ENCODE measurements at regions not wholly inside any gene's neighbourhood (a gene's known extent, or its start where the extent isn't known, plus 50 kb on each side); places are given as distances from the start of the nearest gene placed in this dataset.

- no peak for FAIRE-seq
- DNase-seq (ENCODE audit: insufficient read length, low spot score), result no peak
Measured at GRCh38 chr5:97417986-97418385, 234.9 kb upstream of the RIOK2 start.

GRCh38 chr5:97418462-97418861, 235.4 kb upstream of the RIOK2 start:
- DNase-seq (ENCODE audit: insufficient read length, low spot score), result no peak
- no peak for TF ChIP-seq CTCF (IDR thresholded peaks at IDR 0.05; ENCODE audit: insufficient read depth, missing control alignments)
- FAIRE-seq, result no peak

More at GRCh38 chr5:97417986-97418385, 234.9 kb upstream of the RIOK2 start:
- no peak for TF ChIP-seq CTCF (IDR thresholded peaks at IDR 0.05; ENCODE audit: insufficient read depth, missing control alignments)

DNA sequence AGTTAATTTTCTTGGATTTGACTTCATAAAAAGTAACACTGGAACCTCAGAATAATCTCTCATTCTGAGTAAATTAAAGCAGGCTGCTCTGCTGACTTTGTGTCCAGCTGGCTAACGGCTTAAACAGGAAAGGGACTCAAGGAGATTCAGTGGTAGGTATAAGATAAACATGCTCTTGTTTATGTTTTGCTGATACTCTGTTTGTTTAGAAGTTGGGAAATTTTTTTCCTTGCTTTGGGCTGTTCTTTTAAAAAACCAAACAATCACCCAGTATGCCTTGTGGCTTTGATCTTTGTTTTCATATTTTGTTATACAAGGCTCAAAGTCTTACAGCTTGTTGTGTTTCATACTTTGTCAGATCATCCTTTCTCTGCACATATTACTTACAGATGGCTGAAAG, 237.6 kb upstream of the RIOK2 start:
- FAIRE-seq (no peak), DNase-seq (ENCODE audit: insufficient read length, low spot score) (no peak)
- TF ChIP-seq CTCF (IDR thresholded peaks at IDR 0.05; ENCODE audit: insufficient read depth, missing control alignments), result no peak

- no peak for FAIRE-seq
- no peak for DNase-seq (ENCODE audit: insufficient read length, low spot score)
- TF ChIP-seq CTCF (IDR thresholded peaks at IDR 0.05; ENCODE audit: insufficient read depth, missing control alignments), result no peak
Measured at GRCh38 chr5:97422678-97423077, 239.6 kb upstream of the RIOK2 start.

GRCh38 chr5:97425511-97425910, 242.5 kb upstream of the RIOK2 start:
- DNase-seq (ENCODE audit: insufficient read length, low spot score) (no peak), FAIRE-seq (no peak)
- peak; percentile 38 for TF ChIP-seq CTCF (IDR thresholded peaks at IDR 0.05; ENCODE audit: insufficient read depth, missing control alignments)

DNA sequence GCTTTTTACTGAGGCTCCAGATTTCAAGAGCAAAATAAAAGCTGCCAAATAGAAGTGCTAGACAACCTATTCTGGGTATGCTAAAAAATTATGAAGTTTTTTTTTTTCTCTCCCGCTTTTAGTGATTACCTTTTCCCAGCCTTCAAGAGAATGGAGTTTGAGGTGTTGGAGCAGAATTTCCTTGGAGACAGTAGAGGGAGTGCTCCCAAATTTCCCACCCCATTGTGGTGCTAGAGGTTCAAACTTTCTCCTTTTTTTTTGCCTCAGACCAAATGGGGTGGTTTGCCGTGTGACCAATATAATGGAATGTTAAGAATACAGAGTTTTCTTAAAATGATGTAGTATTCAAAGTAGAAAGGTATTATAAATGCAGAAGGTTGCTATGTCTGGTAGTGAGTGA, 244.2 kb upstream of the RIOK2 start:
- no peak for FAIRE-seq
- no peak for TF ChIP-seq CTCF (IDR thresholded peaks at IDR 0.05; ENCODE audit: insufficient read depth, missing control alignments)
- no peak for DNase-seq (ENCODE audit: insufficient read length, low spot score)

GRCh38 chr5:97434021-97434420, 251.0 kb upstream of the RIOK2 start:
- no peak for DNase-seq (ENCODE audit: insufficient read length, low spot score)
- no peak for FAIRE-seq
- TF ChIP-seq CTCF (IDR thresholded peaks at IDR 0.05; ENCODE audit: insufficient read depth, missing control alignments), result no peak
